ENCODE measurements at regions not wholly inside any gene's neighbourhood (a gene's known extent, or its start where the extent isn't known, plus 50 kb on each side); places are given as distances from the start of the nearest gene placed in this dataset.
"Not testable (repeated sequence)": the region's sequence is repeated elsewhere in the genome, so short reads cannot be mapped to it uniquely, and the experiment has no call there.

- Histone ChIP-seq H2AFZ (ENCODE audit: low read depth, low read length) (no peak overlapping the region), H3K79me2 (ENCODE audit: low read length) (no peaks in the 10 kb centered on the region), H3K36me3 (replicated peaks; ENCODE audit: low read depth, low read length) (no peaks in the 10 kb centered on the region), H3K9me3 (ENCODE audit: insufficient read depth, low read length) (no peaks in the 10 kb centered on the region), H3K4me1 (ENCODE audit: low read length) (no peaks in the 10 kb centered on the region), H3K27me3 (ENCODE audit: low read depth, low read length) (no peaks in the 10 kb centered on the region), H4K20me1 (ENCODE audit: insufficient read depth, low read length) (no peaks in the 10 kb centered on the region), H3K9ac (ENCODE audit: low read length) (no peak overlapping the region), H3K4me2 (ENCODE audit: low read length) (no peak overlapping the region), H3K4me3 (ENCODE audit: low read length) (no peak overlapping the region), H3K27ac (ENCODE audit: low read length) (no peak overlapping the region)
- TF ChIP-seq EZH2phosphoT487 (IDR thresholded peaks at IDR 0.05; ENCODE audit: low read depth): no peak
- TF ChIP-seq, protein P1, sequence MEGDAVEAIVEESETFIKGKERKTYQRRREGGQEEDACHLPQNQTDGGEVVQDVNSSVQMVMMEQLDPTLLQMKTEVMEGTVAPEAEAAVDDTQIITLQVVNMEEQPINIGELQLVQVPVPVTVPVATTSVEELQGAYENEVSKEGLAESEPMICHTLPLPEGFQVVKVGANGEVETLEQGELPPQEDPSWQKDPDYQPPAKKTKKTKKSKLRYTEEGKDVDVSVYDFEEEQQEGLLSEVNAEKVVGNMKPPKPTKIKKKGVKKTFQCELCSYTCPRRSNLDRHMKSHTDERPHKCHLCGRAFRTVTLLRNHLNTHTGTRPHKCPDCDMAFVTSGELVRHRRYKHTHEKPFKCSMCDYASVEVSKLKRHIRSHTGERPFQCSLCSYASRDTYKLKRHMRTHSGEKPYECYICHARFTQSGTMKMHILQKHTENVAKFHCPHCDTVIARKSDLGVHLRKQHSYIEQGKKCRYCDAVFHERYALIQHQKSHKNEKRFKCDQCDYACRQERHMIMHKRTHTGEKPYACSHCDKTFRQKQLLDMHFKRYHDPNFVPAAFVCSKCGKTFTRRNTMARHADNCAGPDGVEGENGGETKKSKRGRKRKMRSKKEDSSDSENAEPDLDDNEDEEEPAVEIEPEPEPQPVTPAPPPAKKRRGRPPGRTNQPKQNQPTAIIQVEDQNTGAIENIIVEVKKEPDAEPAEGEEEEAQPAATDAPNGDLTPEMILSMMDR (IDR thresholded peaks at IDR 0.05; ENCODE audit: low read depth, low read length): no peak
Measured at GRCh38 chr12:83515306-83516026, 828.8 kb downstream of the TMTC2 start.

DNA sequence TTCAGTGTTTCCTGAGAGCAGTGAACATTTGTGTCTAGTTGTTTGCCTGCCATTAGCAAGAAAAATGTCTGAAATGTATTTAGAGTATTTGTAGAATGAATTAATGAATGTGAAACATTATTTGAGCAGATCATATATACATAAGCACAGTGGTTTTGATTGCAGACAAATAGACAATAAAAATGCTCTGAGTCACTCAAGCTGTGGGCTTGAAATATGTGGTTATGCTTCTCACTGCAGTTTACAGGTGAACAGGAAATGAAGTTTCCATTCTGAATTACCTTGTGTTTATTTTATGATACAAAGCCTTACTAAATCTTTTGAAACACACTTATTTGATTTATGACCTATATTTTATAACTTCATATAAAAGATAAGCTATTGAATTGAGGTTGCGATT lies 827.7 kb downstream of the TMTC2 start:
- TF ChIP-seq, protein P1 (IDR thresholded peaks at IDR 0.05; ENCODE audit: low read depth, low read length): no peak
- TF ChIP-seq EZH2phosphoT487 (IDR thresholded peaks at IDR 0.05; ENCODE audit: low read depth): no peak
- Histone ChIP-seq H3K27me3 (ENCODE audit: low read depth, low read length) (no peaks in the 10 kb centered on the region), H3K4me2 (ENCODE audit: low read length) (no peak overlapping the region)

DNA sequence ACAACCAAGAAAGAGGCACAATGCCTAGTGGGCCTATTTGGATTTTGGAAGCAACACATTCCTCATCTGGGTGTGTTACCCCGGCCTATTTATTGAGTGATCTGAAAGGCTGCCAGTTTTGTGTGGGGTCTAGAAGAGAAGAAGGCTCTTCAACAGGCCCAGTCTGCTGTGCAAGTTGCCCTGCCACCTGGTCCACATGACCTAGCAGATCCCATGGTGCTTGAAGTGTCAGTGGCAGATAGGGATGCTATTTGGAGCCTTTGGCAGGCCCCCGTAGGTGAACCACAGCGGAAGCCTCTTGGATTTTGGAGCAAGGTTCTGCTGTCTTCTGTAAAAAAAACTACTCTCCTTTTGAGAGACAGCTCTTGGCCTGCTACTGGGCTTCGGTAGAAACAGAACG lies 820.1 kb downstream of the TMTC2 start:
- Histone ChIP-seq H2AFZ (ENCODE audit: low read depth, low read length) (no peak overlapping the region), H3K36me3 (replicated peaks; ENCODE audit: low read depth, low read length) (no peaks in the 10 kb centered on the region)

More for the DNA sequence above, 827.7 kb downstream of the TMTC2 start:
- Histone ChIP-seq H3K9ac (ENCODE audit: low read length) (no peak overlapping the region), H2AFZ (ENCODE audit: low read depth, low read length) (no peak overlapping the region), H3K27ac (ENCODE audit: low read length) (no peak overlapping the region), H3K4me1 (ENCODE audit: low read length) (no peaks in the 10 kb centered on the region), H3K9me3 (ENCODE audit: insufficient read depth, low read length) (no peaks in the 10 kb centered on the region), H3K4me3 (ENCODE audit: low read length) (no peak overlapping the region), H3K79me2 (ENCODE audit: low read length) (no peaks in the 10 kb centered on the region), H4K20me1 (ENCODE audit: insufficient read depth, low read length) (no peaks in the 10 kb centered on the region), H3K36me3 (replicated peaks; ENCODE audit: low read depth, low read length) (no peaks in the 10 kb centered on the region)

GRCh38 chr12:83505586-83505985 lies 818.9 kb downstream of the TMTC2 start:
- H3K4me3 ChIP-seq (ENCODE audit: low read length): no peak overlapping the region
- no peaks in the 10 kb centered on the region for H3K36me3 ChIP-seq (replicated peaks; ENCODE audit: low read depth, low read length)
- no peak overlapping the region for H3K4me2 ChIP-seq (ENCODE audit: low read length)
- no peaks in the 10 kb centered on the region for H3K79me2 ChIP-seq (ENCODE audit: low read length)
- no peaks in the 10 kb centered on the region for H3K27me3 ChIP-seq (ENCODE audit: low read depth, low read length)
- H3K9me3 ChIP-seq (ENCODE audit: insufficient read depth, low read length): no peaks in the 10 kb centered on the region
- no peak overlapping the region for H3K27ac ChIP-seq (ENCODE audit: low read length)
- no peaks in the 10 kb centered on the region for H3K4me1 ChIP-seq (ENCODE audit: low read length)
- no peak overlapping the region for H2AFZ ChIP-seq (ENCODE audit: low read depth, low read length)
- no peaks in the 10 kb centered on the region for H4K20me1 ChIP-seq (ENCODE audit: insufficient read depth, low read length)
- no peak overlapping the region for H3K9ac ChIP-seq (ENCODE audit: low read length)
- TF ChIP-seq EZH2phosphoT487 (IDR thresholded peaks at IDR 0.05; ENCODE audit: low read depth): no peak
- TF ChIP-seq, protein P1 (IDR thresholded peaks at IDR 0.05; ENCODE audit: low read depth, low read length): no peak

More for the DNA sequence above, 820.1 kb downstream of the TMTC2 start:
- Histone ChIP-seq H3K27ac (ENCODE audit: low read length) (no peak overlapping the region), H3K4me1 (ENCODE audit: low read length) (no peaks in the 10 kb centered on the region), H3K79me2 (ENCODE audit: low read length) (no peaks in the 10 kb centered on the region), H3K9ac (ENCODE audit: low read length) (no peak overlapping the region), H3K27me3 (ENCODE audit: low read depth, low read length) (no peaks in the 10 kb centered on the region), H3K4me2 (ENCODE audit: low read length) (no peak overlapping the region), H3K9me3 (ENCODE audit: insufficient read depth, low read length) (no peaks in the 10 kb centered on the region), H3K4me3 (ENCODE audit: low read length) (no peak overlapping the region), H4K20me1 (ENCODE audit: insufficient read depth, low read length) (no peaks in the 10 kb centered on the region)
- TF ChIP-seq, protein P1 (IDR thresholded peaks at IDR 0.05; ENCODE audit: low read depth, low read length): no peak
- TF ChIP-seq EZH2phosphoT487 (IDR thresholded peaks at IDR 0.05; ENCODE audit: low read depth): no peak

- H3K36me3 ChIP-seq (replicated peaks; ENCODE audit: low read depth, low read length); H3K27me3 ChIP-seq (ENCODE audit: low read depth, low read length); H3K79me2 ChIP-seq (ENCODE audit: low read length); H3K4me1 ChIP-seq (ENCODE audit: low read length); H3K4me2 ChIP-seq (ENCODE audit: low read length); H3K27ac ChIP-seq (ENCODE audit: low read length); H4K20me1 ChIP-seq (ENCODE audit: insufficient read depth, low read length); H2AFZ ChIP-seq (ENCODE audit: low read depth, low read length); H3K4me3 ChIP-seq (ENCODE audit: low read length); H3K9me3 ChIP-seq (ENCODE audit: insufficient read depth, low read length); H3K9ac ChIP-seq (ENCODE audit: low read length): not testable (repeated sequence)
Measured at GRCh38 chr12:83499894-83500293, 813.2 kb downstream of the TMTC2 start.
